Pancreas (tissue), 10 donors: ENCODE measurements at regions not wholly inside any gene's neighbourhood (a gene's known extent, or its start where the extent isn't known, plus 50 kb on each side); places are given as distances from the start of the nearest gene placed in this dataset.

Source experiments
- ATAC-seq, 4 donors: fragments of 200-7000 bp; cut with Tn5 transposase; one replicate each; pipeline versions ENCODE4 v1.8.0 to v1.9.1; 2020; ENCODE audit warnings: mild to moderate bottlenecking in 4 of 4, moderate library complexity in 4 of 4
- DNase-seq, 6 donors: peaks; one replicate each; pipeline ENCODE4 v3.0.0-alpha.2; 2020
- FAIRE-seq: peaks from 2 replicates; lab custom pipeline; 2012; peaks lifted over from hg19 to GRCh38; lab: Jason Lieb, UNC
- H3K27ac ChIP-seq, 4 donors: fragments of 200-600 bp; sonication (generic); 1 replicate in 3 of 4; 2 replicates in 1 of 4; pipeline versions ENCODE4 v1.5.0 to v1.8.0; 2020
- H3K27me3 ChIP-seq, 4 donors: fragments of 200-600 bp; one replicate each; pipeline ENCODE4 v1.8.0; 2021
- H3K36me3 ChIP-seq, 3 donors: fragments of 200-600 bp; sonication (generic) in 1 of 3; one replicate each; pipeline versions ENCODE4 v1.5.0 to v1.8.0; 2020 to 2021
- H3K4me1 ChIP-seq, 3 donors: fragments of 200-600 bp; one replicate each; pipeline ENCODE4 v1.8.0; 2021
- H3K4me3 ChIP-seq, 4 donors: fragments of 200-600 bp; sonication (generic) in 2 of 4; one replicate each; pipeline versions ENCODE4 v1.5.0 to v1.8.0; 2020 to 2021
- H3K9me3 ChIP-seq, 4 donors: fragments of 200-600 bp; one replicate each; pipeline ENCODE4 v1.8.0; 2021
- CTCF ChIP-seq, 4 donors: fragments of 200-600 bp; sonication (generic) in 3 of 4; IDR thresholded peaks; one replicate each; pipeline versions ENCODE4 v1.5.0 to v1.8.0; 2021; ENCODE audit warnings: antibody characterized with exemption in 4 of 4
- WGBS, 2 donors: extraction: QIAGEN DNeasy Blood & Tissue Kit; methylation state at CpG; one replicate each; pipeline ENCODE4 v1.1.7; 2013; 5-methylcytosine and 5-hydroxymethylcytosine counted together
- intact Hi-C, 3 donors: fragments of 100-400 bp; cut with DNase I; formaldehyde crosslinking; loops; one replicate each; pipeline versions ENCODE4 v1.11.1 to v1.14.2; 2022
- donor health status: healthy with polysubstance abuse.
- donor health status: DM: no; HTN: no; CAD: no; lungs with moderate emphysema.
- donor health status: DM: no; HTN: no; CAD: no.
- donor health status: control.
- donor health status: control.
- donor health status: Bipolar disorder and iron deficiency.
- donor health status: DM: yes; HTN: yes; CAD: no.
- donor health status: DM: no; HTN: no; CAD: no.
- donor health status: DM: no; HTN: no; CAD: no.
- donor health status: DM: yes; HTN: yes; CAD: no.

GRCh38 chr6:21501021-21501354 is 92.6 kb upstream of the SOX4 start:
- H3K4me3 ChIP-seq: no peak overlapping the region
- ATAC-seq: peak; percentile 93 to 96 (median 96)
- H3K36me3 ChIP-seq: no peaks in the 10 kb centered on the region
- WGBS, 2 donors: 47 to 51% methylated on average over 3 of the region's 3 CpGs
- no peaks in the 10 kb centered on the region for H3K9me3 ChIP-seq
- no peaks in the 10 kb centered on the region for H3K27me3 ChIP-seq
- intact Hi-C loops: no loop called here
- H3K4me1 ChIP-seq: peaks cover 13 to 23% (median 17%) of the 10 kb centered on the region in 3 donors
- no peak for FAIRE-seq
- TF ChIP-seq CTCF (IDR thresholded peaks at IDR 0.05): no peak
- H3K27ac ChIP-seq: peak overlapping the region; percentile 48 to 68 (median 60)
- peak; percentile 79 to 96 (median 90) for DNase-seq

GRCh38 chr6:21501815-21502214 is 91.7 kb upstream of the SOX4 start:
- H3K27ac ChIP-seq: peak overlapping the region; percentile 48 to 68 (median 60)
- H3K4me3 ChIP-seq: no peak overlapping the region
- TF ChIP-seq CTCF (IDR thresholded peaks at IDR 0.05): no peak
- FAIRE-seq (no peak), DNase-seq (no peak), ATAC-seq (peak; percentile 41 to 69 (median 54))
- H3K9me3 ChIP-seq: no peaks in the 10 kb centered on the region
- peaks cover 13 to 23% (median 17%) of the 10 kb centered on the region in 3 donors for H3K4me1 ChIP-seq
- H3K27me3 ChIP-seq: no peaks in the 10 kb centered on the region
- no peaks in the 10 kb centered on the region for H3K36me3 ChIP-seq
- WGBS, 2 donors: 33 to 39% methylated on average over 1 of the region's 1 CpG
- intact Hi-C loops: no loop called here

GRCh38 chr6:21502682-21503081 is 90.9 kb upstream of the SOX4 start:
- ATAC-seq (no peak), DNase-seq (no peak), FAIRE-seq (no peak)
- Histone ChIP-seq H3K9me3 (no peaks in the 10 kb centered on the region), H3K4me3 (no peak overlapping the region), H3K27me3 (no peaks in the 10 kb centered on the region), H3K27ac (no peak overlapping the region), H3K4me1 (peaks cover 13 to 23% (median 17%) of the 10 kb centered on the region in 3 donors), H3K36me3 (no peaks in the 10 kb centered on the region)
- WGBS, 2 donors: 96 to 100% methylated on average over 1 of the region's 1 CpG
- TF ChIP-seq CTCF (IDR thresholded peaks at IDR 0.05): no peak
- intact Hi-C loops: no loop called here

- no peak for DNase-seq
- no peak overlapping the region for H3K4me3 ChIP-seq
- peaks cover 13 to 19% (median 17%) of the 10 kb centered on the region in 3 donors for H3K4me1 ChIP-seq
- no peak overlapping the region for H3K27ac ChIP-seq
- intact Hi-C loops: no loop called here
- ATAC-seq: no peak
- H3K36me3 ChIP-seq: no peaks in the 10 kb centered on the region
- WGBS, 2 donors: 78 to 87% methylated on average over 6 of the region's 6 CpGs
- FAIRE-seq: no peak
- no peak for TF ChIP-seq CTCF (IDR thresholded peaks at IDR 0.05)
- no peaks in the 10 kb centered on the region for H3K9me3 ChIP-seq
- H3K27me3 ChIP-seq: no peaks in the 10 kb centered on the region
Observed at GRCh38 chr6:21504790-21505189, 88.8 kb upstream of the SOX4 start.

GRCh38 chr6:21505574-21505990 is 88.0 kb upstream of the SOX4 start:
- FAIRE-seq: no peak
- DNase-seq: no peak
- Histone ChIP-seq H3K9me3 (no peaks in the 10 kb centered on the region), H3K27me3 (no peaks in the 10 kb centered on the region), H3K36me3 (no peaks in the 10 kb centered on the region), H3K4me1 (peaks cover 6 to 14% (median 13%) of the 10 kb centered on the region in 3 donors), H3K27ac (no peak overlapping the region), H3K4me3 (no peak overlapping the region)
- no peak for TF ChIP-seq CTCF (IDR thresholded peaks at IDR 0.05)
- intact Hi-C loops: no loop called here
- no peak for ATAC-seq
- 94 to 96% methylated on average over 5 of the region's 5 CpGs for WGBS, 2 donors
